Esophagus muscularis mucosa (tissue), 4 donors: ENCODE measurements at regions not wholly inside any gene's neighbourhood (a gene's known extent, or its start where the extent isn't known, plus 50 kb on each side); places are given as distances from the start of the nearest gene placed in this dataset.

ENCODE experiments used
- DNase-seq: peaks from one replicate; pipeline ENCODE4 v3.0.0-alpha.2; 2017; ENCODE audit errors: extremely low spot score
- H3K27ac ChIP-seq, 4 donors: fragments of 200-600 bp; sonication (generic); replicated peaks in 1 of 4; 1 replicate in 3 of 4; 2 replicates in 1 of 4; pipeline ENCODE4 v1.5.1; 2016 to 2019; ENCODE audit warnings: mild to moderate bottlenecking in 1 of 4
- H3K27me3 ChIP-seq, 4 donors: fragments of 200-600 bp; sonication (generic); one replicate each; pipeline versions ENCODE4 v1.5.1 to v1.6.0; 2016 to 2019
- H3K36me3 ChIP-seq, 4 donors: fragments of 200-600 bp; sonication (generic); one replicate each; pipeline ENCODE4 v1.5.1; 2016 to 2019
- H3K4me1 ChIP-seq, 4 donors: fragments of 200-600 bp; sonication (generic); one replicate each; pipeline ENCODE4 v1.5.1; 2016 to 2019
- H3K4me3 ChIP-seq, 4 donors: fragments of 200-600 bp; sonication (generic); 1 replicate in 2 of 4; 2 replicates in 2 of 4; pipeline ENCODE4 v1.5.1; 2016 to 2019; ENCODE audit warnings: mild to moderate bottlenecking in 4 of 4, moderate library complexity in 1 of 4
- H3K9me3 ChIP-seq, 4 donors: fragments of 200-600 bp; sonication (generic); 1 replicate in 3 of 4; 2 replicates in 1 of 4; pipeline ENCODE4 v1.5.1; 2016 to 2019
- EP300 ChIP-seq: sonication (generic); formaldehyde crosslinking; IDR thresholded peaks from one replicate; pipeline ENCODE4 v1.6.1; 2017; ENCODE audit warnings: antibody characterized with exemption
- POLR2A ChIP-seq: fragments of 450-650 bp; IDR thresholded peaks from one replicate; pipeline ENCODE4 v1.6.1; 2017; ENCODE audit warnings: antibody characterized with exemption, moderate library complexity, mild to moderate bottlenecking, low read depth
- POLR2AphosphoS5 ChIP-seq, 2 donors: sonication (generic); formaldehyde crosslinking; IDR thresholded peaks; one replicate each; pipeline ENCODE4 v1.6.1; 2017; ENCODE audit warnings: antibody characterized with exemption in 2 of 2
- WGBS: methylation state at CpG from one replicate; pipeline ENCODE4 v1.1.5; 2018; 5-methylcytosine and 5-hydroxymethylcytosine counted together
- intact Hi-C: fragments of 100-400 bp; cut with DNase I; formaldehyde crosslinking; loops from one replicate; pipeline ENCODE4 v1.15.1; 2023
- TF ChIP-seq, protein P1 (sequence below), 3 experiments: fragments of 200-600 bp in 2 of 3; fragments of 450-650 bp in 1 of 3; sonication (generic) in 2 of 3; IDR thresholded peaks; one replicate each; pipeline ENCODE4 v1.5.1; 2017 to 2019; ENCODE audit warnings: antibody characterized with exemption in 3 of 3, mild to moderate bottlenecking in 2 of 3, moderate library complexity in 1 of 3

DNA sequence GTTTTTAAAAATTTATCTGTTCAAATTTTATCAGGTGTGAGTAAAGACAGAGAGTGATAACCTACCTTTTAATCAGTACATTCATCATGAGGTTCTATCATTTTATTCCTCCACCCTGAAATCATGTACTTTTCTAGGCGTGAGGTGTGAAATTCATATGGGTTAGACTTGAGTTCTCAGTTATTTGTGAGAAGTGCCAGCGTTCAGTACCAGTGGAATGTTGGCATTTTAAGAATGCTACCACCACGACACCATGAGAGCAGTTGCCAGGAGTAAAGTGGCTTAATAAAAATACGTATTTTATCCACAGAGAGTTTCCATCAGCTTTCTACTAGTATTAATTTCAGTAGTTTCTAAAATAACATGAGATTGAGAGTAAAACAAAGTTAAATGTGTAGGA lies 104.1 kb upstream of the FERD3L start:
- no peak for DNase-seq
- 66% methylated on average over 4 of the region's 4 CpGs for WGBS
- Histone ChIP-seq H3K27ac (no peak overlapping the region), H3K27me3 (no peaks in the 10 kb centered on the region), H3K4me3 (no peak overlapping the region), H3K4me1 (no peaks in the 10 kb centered on the region), H3K9me3 (no peaks in the 10 kb centered on the region), H3K36me3 (no peaks in the 10 kb centered on the region)
- intact Hi-C loops = no loop called here
- TF ChIP-seq POLR2AphosphoS5 (IDR thresholded peaks at IDR 0.05) (no peak), EP300 (no peak)
- TF ChIP-seq, protein P1, sequence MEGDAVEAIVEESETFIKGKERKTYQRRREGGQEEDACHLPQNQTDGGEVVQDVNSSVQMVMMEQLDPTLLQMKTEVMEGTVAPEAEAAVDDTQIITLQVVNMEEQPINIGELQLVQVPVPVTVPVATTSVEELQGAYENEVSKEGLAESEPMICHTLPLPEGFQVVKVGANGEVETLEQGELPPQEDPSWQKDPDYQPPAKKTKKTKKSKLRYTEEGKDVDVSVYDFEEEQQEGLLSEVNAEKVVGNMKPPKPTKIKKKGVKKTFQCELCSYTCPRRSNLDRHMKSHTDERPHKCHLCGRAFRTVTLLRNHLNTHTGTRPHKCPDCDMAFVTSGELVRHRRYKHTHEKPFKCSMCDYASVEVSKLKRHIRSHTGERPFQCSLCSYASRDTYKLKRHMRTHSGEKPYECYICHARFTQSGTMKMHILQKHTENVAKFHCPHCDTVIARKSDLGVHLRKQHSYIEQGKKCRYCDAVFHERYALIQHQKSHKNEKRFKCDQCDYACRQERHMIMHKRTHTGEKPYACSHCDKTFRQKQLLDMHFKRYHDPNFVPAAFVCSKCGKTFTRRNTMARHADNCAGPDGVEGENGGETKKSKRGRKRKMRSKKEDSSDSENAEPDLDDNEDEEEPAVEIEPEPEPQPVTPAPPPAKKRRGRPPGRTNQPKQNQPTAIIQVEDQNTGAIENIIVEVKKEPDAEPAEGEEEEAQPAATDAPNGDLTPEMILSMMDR (IDR thresholded peaks at IDR 0.05) = no peak

DNA sequence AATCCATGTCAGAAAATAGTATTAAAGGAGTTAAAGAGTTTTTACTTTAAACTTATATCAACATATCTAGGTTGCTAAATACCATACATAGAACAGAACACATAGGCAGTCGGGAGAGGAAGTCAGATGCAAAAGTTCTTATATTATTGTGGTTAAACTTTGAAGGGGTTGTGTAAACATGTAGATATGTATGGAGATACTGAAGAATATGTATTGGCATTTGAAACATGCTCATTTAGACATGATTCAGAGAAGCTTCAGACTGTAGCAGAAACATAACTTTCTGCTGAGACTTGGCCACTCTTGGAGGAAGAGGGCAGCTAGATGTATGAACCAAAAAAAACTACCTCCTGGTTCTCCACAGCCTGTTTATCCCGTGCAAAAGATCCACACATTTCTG lies 103.5 kb upstream of the FERD3L start:
- no peak for TF ChIP-seq POLR2A
- no peak for TF ChIP-seq POLR2AphosphoS5 (IDR thresholded peaks at IDR 0.05)
- no peak for TF ChIP-seq EP300
- TF ChIP-seq, protein P1 (IDR thresholded peaks at IDR 0.05) = no peak
- H3K36me3 ChIP-seq = no peaks in the 10 kb centered on the region
- H3K27me3 ChIP-seq = no peaks in the 10 kb centered on the region
- H3K4me3 ChIP-seq = no peak overlapping the region
- H3K27ac ChIP-seq = no peak overlapping the region
- 44% methylated on average over 2 of the region's 2 CpGs for WGBS
- H3K4me1 ChIP-seq = no peaks in the 10 kb centered on the region
- no peaks in the 10 kb centered on the region for H3K9me3 ChIP-seq
- DNase-seq = no peak
- intact Hi-C loops = no loop called here

DNA sequence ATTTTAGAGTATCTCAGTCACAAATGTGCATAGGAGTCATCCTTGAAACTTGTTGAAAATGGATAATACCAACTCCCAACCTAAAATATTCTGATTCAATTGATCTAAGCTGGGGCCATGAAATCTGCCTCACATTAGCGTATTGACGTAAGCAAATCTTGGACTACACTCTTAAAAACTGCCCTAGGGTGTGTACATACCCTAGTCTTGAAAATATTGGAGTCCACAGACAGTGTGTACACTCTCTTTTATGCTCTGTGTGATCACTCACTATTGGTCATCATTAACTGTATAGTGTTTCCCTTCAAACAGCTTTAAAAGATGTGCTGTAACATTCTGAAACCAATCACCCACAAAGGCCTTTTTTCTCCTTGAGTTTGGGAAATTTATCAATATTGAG lies 102.9 kb upstream of the FERD3L start:
- TF ChIP-seq POLR2A (no peak), EP300 (no peak), POLR2AphosphoS5 (IDR thresholded peaks at IDR 0.05) (no peak)
- TF ChIP-seq, protein P1 (IDR thresholded peaks at IDR 0.05) = no peak
- H3K4me3 ChIP-seq = no peak overlapping the region
- H3K36me3 ChIP-seq = no peaks in the 10 kb centered on the region
- 100% methylated on average over 2 of the region's 2 CpGs for WGBS
- DNase-seq = no peak
- no peak overlapping the region for H3K27ac ChIP-seq
- H3K9me3 ChIP-seq = no peaks in the 10 kb centered on the region
- H3K27me3 ChIP-seq = no peaks in the 10 kb centered on the region
- intact Hi-C loops = no loop called here
- no peaks in the 10 kb centered on the region for H3K4me1 ChIP-seq

DNA sequence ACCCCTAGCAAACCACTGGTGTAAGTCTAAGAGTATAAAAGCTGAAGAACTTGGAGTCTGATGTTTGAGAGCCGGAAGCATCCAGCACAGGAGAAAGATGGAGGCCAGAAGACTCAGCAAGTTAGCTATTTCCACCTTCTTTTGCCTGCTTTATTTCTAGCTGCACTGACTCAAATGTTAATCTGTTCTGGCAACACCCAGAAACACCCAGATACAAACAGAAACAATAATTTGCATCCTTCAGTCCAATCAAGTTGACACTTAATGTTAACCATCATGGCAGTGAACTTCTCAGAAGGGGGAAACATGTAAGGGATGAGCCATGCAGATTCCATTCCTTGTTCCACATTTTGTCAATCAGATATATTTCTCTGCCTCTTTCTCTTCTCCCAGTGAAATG lies 101.8 kb upstream of the FERD3L start:
- intact Hi-C loops = no loop called here
- Histone ChIP-seq H3K36me3 (no peaks in the 10 kb centered on the region), H3K27me3 (no peaks in the 10 kb centered on the region), H3K9me3 (peaks cover 0 to 6% (median 0%) of the 10 kb centered on the region in 4 donors), H3K4me1 (no peaks in the 10 kb centered on the region), H3K4me3 (no peak overlapping the region), H3K27ac (no peak overlapping the region)
- TF ChIP-seq EP300 = no peak
- no peak for TF ChIP-seq POLR2AphosphoS5 (IDR thresholded peaks at IDR 0.05)
- TF ChIP-seq, protein P1 (IDR thresholded peaks at IDR 0.05) = no peak
- no peak for TF ChIP-seq POLR2A
- DNase-seq = no peak
- 100% methylated on average over 1 of the region's 1 CpG for WGBS

DNA sequence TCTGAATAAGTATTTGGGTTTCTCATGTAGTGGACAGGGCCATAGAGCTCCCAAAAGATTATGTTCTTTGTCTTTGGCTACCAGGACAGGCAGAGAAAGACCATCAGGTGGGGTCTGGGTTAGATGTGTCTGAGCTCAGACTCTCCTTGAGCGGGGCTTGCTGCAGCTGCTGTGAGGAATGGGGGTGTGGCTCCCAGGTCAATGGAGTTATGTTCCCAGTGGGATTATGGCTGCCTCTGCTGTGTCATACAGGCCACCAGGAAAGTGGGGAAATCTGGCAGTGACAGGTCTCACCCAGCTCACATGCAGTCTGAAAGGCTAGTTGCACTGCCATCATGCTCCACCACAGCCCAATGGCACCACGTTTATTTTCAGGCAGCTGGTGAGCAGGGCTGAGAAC lies 97.0 kb upstream of the FERD3L start:
- no peak overlapping the region for H3K27ac ChIP-seq

More for the DNA sequence above, 97.0 kb upstream of the FERD3L start:
- TF ChIP-seq, protein P1 (IDR thresholded peaks at IDR 0.05) = no peak
- TF ChIP-seq EP300 (no peak), POLR2AphosphoS5 (IDR thresholded peaks at IDR 0.05) (no peak), POLR2A (no peak)
- DNase-seq = no peak
- intact Hi-C loops = no loop called here
- Histone ChIP-seq H3K36me3 (no peaks in the 10 kb centered on the region), H3K27me3 (no peaks in the 10 kb centered on the region), H3K9me3 (peaks cover 0 to 23% (median 12%) of the 10 kb centered on the region in 4 donors), H3K4me1 (no peaks in the 10 kb centered on the region), H3K4me3 (no peak overlapping the region)
- WGBS = 58% methylated on average over 2 of the region's 2 CpGs
